ENCODE measurements at regions not wholly inside any gene's neighbourhood (a gene's known extent, or its start where the extent isn't known, plus 50 kb on each side); places are given as distances from the start of the nearest gene placed in this dataset.

- Histone ChIP-seq H3K27ac (no peak overlapping the region), H3K27me3 (no peaks in the 10 kb centered on the region), H3K9me3 (no peaks in the 10 kb centered on the region), H3K36me3 (no peaks in the 10 kb centered on the region), H3K4me3 (no peak overlapping the region), H3K4me1 (no peaks in the 10 kb centered on the region)
- intact Hi-C loops (cut with DNase I), result no loop called here
- DNase-seq (ENCODE audit: low spot score in 2 of 2), result no peak
- no peak for TF ChIP-seq CTCF (IDR thresholded peaks at IDR 0.05)
Observed at GRCh38 chr15:69853544-69853951, 244.2 kb downstream of the TLE3 start.

- H3K27me3 ChIP-seq, result no peaks in the 10 kb centered on the region
- H3K9me3 ChIP-seq, result no peaks in the 10 kb centered on the region
- no peak overlapping the region for H3K27ac ChIP-seq
- TF ChIP-seq CTCF (IDR thresholded peaks at IDR 0.05), result no peak
- no peaks in the 10 kb centered on the region for H3K4me1 ChIP-seq
- H3K4me3 ChIP-seq, result no peak overlapping the region
- no peak for DNase-seq (ENCODE audit: low spot score in 2 of 2)
- intact Hi-C loops (cut with DNase I), result no loop called here
- H3K36me3 ChIP-seq, result no peaks in the 10 kb centered on the region
Observed at GRCh38 chr15:69854001-69854400, 243.7 kb downstream of the TLE3 start.

GRCh38 chr15:69854521-69855181, 243.1 kb downstream of the TLE3 start:
- intact Hi-C loops (cut with DNase I), result no loop called here
- H3K4me3 ChIP-seq, result no peak overlapping the region
- H3K9me3 ChIP-seq, result no peaks in the 10 kb centered on the region

GRCh38 chr15:69855258-69856000, 242.3 kb downstream of the TLE3 start:
- intact Hi-C loops (cut with DNase I), result no loop called here
- H3K4me3 ChIP-seq, result no peak overlapping the region
- DNase-seq (ENCODE audit: low spot score in 2 of 2), result no peak
- H3K4me1 ChIP-seq, result no peaks in the 10 kb centered on the region
- no peaks in the 10 kb centered on the region for H3K9me3 ChIP-seq
- no peak for TF ChIP-seq CTCF (IDR thresholded peaks at IDR 0.05)
- H3K27me3 ChIP-seq, result no peaks in the 10 kb centered on the region
- H3K27ac ChIP-seq, result no peak overlapping the region
- no peaks in the 10 kb centered on the region for H3K36me3 ChIP-seq

More at GRCh38 chr15:69854521-69855181, 243.1 kb downstream of the TLE3 start:
- Histone ChIP-seq H3K36me3 (no peaks in the 10 kb centered on the region), H3K27ac (no peak overlapping the region), H3K4me1 (no peaks in the 10 kb centered on the region), H3K27me3 (no peaks in the 10 kb centered on the region)
- no peak for TF ChIP-seq CTCF (IDR thresholded peaks at IDR 0.05)
- no peak for DNase-seq (ENCODE audit: low spot score in 2 of 2)

- H3K9me3 ChIP-seq, result no peaks in the 10 kb centered on the region
Observed at GRCh38 chr15:69857250-69857649, 240.5 kb downstream of the TLE3 start.

More at GRCh38 chr15:69857250-69857649, 240.5 kb downstream of the TLE3 start:
- H3K4me3 ChIP-seq, result no peak overlapping the region
- no peaks in the 10 kb centered on the region for H3K27me3 ChIP-seq
- intact Hi-C loops (cut with DNase I), result no loop called here
- DNase-seq (ENCODE audit: low spot score in 2 of 2), result no peak
- H3K27ac ChIP-seq, result no peak overlapping the region
- no peak for TF ChIP-seq CTCF (IDR thresholded peaks at IDR 0.05)
- no peaks in the 10 kb centered on the region for H3K4me1 ChIP-seq
- no peaks in the 10 kb centered on the region for H3K36me3 ChIP-seq
